ENCODE measurements at regions not wholly inside any gene's neighbourhood (a gene's known extent, or its start where the extent isn't known, plus 50 kb on each side); places are given as distances from the start of the nearest gene placed in this dataset.
"Not testable (repeated sequence)": the region's sequence is repeated elsewhere in the genome, so short reads cannot be mapped to it uniquely, and the experiment has no call there.

DNA sequence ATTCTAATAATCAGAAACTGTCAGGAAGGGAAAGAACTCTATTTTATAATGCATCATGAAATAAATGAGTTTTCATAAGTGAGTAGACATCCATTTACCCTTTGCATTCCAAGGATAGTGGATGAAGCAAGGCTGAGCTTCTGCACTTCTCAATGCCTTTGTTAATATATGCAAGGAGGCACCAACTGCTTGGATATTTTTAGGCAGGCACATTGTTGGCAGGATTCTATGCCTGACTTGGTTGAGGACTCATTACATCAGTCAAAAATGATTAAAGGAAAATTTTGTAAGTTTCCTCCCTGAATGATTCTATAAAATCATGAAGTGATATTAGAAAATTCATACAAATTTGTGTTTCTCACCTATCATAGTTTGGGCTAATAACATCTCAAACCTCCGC is 612.2 kb upstream of the POM121L12 start:
- no peak overlapping the region for H3K4me3 ChIP-seq (ENCODE audit: low read depth, low read length)
- H3K4me1 ChIP-seq (ENCODE audit: insufficient read depth): no peaks in the 10 kb centered on the region
- no peak for DNase-seq (ENCODE audit: extremely low spot score)
- 95% methylated on average over 1 of the region's 1 CpG for WGBS
- no peak overlapping the region for H3K27ac ChIP-seq (ENCODE audit: low read depth)
- H3K36me3 ChIP-seq (ENCODE audit: insufficient read depth): no peaks in the 10 kb centered on the region

DNA sequence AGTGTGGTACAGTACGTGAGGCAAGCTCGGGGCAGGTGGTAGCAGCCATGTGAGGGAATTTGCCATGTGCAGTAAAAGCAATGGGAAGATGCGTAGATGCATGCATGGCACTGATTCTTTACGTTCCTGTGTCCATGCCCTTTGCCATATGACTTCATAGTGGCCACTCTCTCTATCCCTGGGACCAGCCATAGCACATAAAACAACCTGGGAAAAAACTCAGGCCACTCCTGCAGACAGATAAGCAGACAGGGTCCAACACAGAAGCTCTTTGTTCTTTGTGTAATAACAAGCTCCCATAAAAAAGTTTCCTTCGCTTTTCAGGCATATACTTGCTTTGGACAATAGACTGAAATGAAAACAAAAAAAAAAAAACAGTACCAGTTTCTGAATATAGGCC is 622.4 kb upstream of the POM121L12 start:
- H3K27ac ChIP-seq (ENCODE audit: low read depth): no peak overlapping the region
- no peak overlapping the region for H3K4me3 ChIP-seq (ENCODE audit: low read depth, low read length)
- H3K4me1 ChIP-seq (ENCODE audit: insufficient read depth): no peaks in the 10 kb centered on the region
- H3K36me3 ChIP-seq (ENCODE audit: insufficient read depth): no peaks in the 10 kb centered on the region
- WGBS: 66% methylated on average over 5 of the region's 5 CpGs
- no peak for DNase-seq (ENCODE audit: extremely low spot score)

DNA sequence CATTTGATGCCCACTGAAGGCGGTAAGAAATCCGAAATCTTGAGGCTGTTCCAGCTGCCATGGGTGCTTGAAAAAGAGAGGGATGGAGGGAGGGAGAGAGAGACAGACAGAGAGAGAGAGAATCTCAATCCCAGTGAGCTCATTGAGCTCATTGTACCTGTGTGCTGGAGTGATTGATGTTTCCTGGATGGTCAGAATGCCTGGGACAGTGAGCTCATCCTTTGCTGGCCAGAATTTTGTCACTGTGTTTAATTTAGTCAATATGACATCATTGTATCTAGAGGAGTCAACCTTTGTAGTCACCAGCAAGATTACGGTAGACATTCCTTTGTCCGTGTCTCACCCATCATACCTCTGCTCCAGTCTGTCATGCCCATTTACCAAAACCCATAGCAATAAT is 625.4 kb upstream of the POM121L12 start:
- H3K36me3 ChIP-seq (ENCODE audit: insufficient read depth): no peaks in the 10 kb centered on the region
- no peak overlapping the region for H3K4me3 ChIP-seq (ENCODE audit: low read depth, low read length)
- WGBS: 91% methylated on average over 4 of the region's 4 CpGs
- no peaks in the 10 kb centered on the region for H3K4me1 ChIP-seq (ENCODE audit: insufficient read depth)
- H3K27ac ChIP-seq (ENCODE audit: low read depth): no peak overlapping the region
- no peak for DNase-seq (ENCODE audit: extremely low spot score)

GRCh38 chr7:52406808-52407207 is 628.6 kb upstream of the POM121L12 start:
- H3K36me3 ChIP-seq (ENCODE audit: insufficient read depth): no peaks in the 10 kb centered on the region
- DNase-seq (ENCODE audit: extremely low spot score): no peak
- H3K4me1 ChIP-seq (ENCODE audit: insufficient read depth): no peaks in the 10 kb centered on the region
- no peak overlapping the region for H3K4me3 ChIP-seq (ENCODE audit: low read depth, low read length)
- H3K27ac ChIP-seq (ENCODE audit: low read depth): no peak overlapping the region
- 88% methylated on average over 6 of the region's 6 CpGs for WGBS

GRCh38 chr7:52382731-52383130 is 652.7 kb upstream of the POM121L12 start:
- Histone ChIP-seq H3K4me1 (ENCODE audit: insufficient read depth) (no peaks in the 10 kb centered on the region), H3K4me3 (ENCODE audit: low read depth, low read length) (no peak overlapping the region), H3K27ac (ENCODE audit: low read depth) (no peak overlapping the region), H3K36me3 (ENCODE audit: insufficient read depth) (no peaks in the 10 kb centered on the region)
- 87% methylated on average over 3 of the region's 3 CpGs for WGBS
- no peak for DNase-seq (ENCODE audit: extremely low spot score)

GRCh38 chr7:52369922-52370321 is 665.5 kb upstream of the POM121L12 start:
- no peaks in the 10 kb centered on the region for H3K4me1 ChIP-seq (ENCODE audit: insufficient read depth)
- no peak for DNase-seq (ENCODE audit: extremely low spot score)
- 92% methylated on average over 4 of the region's 4 CpGs for WGBS

GRCh38 chr7:52365349-52365748 is 670.1 kb upstream of the POM121L12 start:
- Histone ChIP-seq H3K36me3 (ENCODE audit: insufficient read depth) (no peaks in the 10 kb centered on the region), H3K4me1 (ENCODE audit: insufficient read depth) (no peaks in the 10 kb centered on the region), H3K27ac (ENCODE audit: low read depth) (no peak overlapping the region), H3K4me3 (ENCODE audit: low read depth, low read length) (no peak overlapping the region)
- DNase-seq (ENCODE audit: extremely low spot score): no peak

More at GRCh38 chr7:52369922-52370321, 665.5 kb upstream of the POM121L12 start:
- H3K27ac ChIP-seq (ENCODE audit: low read depth): no peak overlapping the region
- no peak overlapping the region for H3K4me3 ChIP-seq (ENCODE audit: low read depth, low read length)
- no peaks in the 10 kb centered on the region for H3K36me3 ChIP-seq (ENCODE audit: insufficient read depth)

DNA sequence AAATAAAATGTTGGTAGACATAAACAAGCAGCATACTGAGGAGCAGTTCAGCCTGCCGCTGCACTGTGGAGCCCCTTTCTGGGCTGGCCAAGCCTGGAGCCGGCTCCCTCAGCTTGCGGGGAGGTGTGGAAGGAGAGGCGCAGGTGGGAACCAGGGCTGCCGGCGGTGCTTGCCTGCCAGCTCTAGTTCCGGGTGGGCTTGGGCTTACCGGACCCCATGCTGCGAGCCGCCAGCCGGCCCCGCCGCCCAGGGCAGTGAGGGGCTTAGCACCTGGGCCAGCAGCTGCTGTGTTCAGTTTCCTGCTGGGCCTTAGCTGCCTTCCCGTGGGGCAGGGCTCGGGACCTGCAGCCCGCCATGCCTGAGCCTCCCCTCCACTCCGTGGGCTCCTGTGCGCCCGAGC is 672.9 kb upstream of the POM121L12 start:
- no peaks in the 10 kb centered on the region for H3K4me1 ChIP-seq (ENCODE audit: insufficient read depth)
- H3K4me3 ChIP-seq (ENCODE audit: low read depth, low read length): no peak overlapping the region
- no peaks in the 10 kb centered on the region for H3K36me3 ChIP-seq (ENCODE audit: insufficient read depth)
- WGBS: 93% methylated on average over 19 of the region's 19 CpGs
- DNase-seq (ENCODE audit: extremely low spot score): no peak
- H3K27ac ChIP-seq (ENCODE audit: low read depth): no peak overlapping the region

- DNase-seq (ENCODE audit: extremely low spot score): no peak
- Histone ChIP-seq H3K36me3 (ENCODE audit: insufficient read depth) (no peaks in the 10 kb centered on the region), H3K4me1 (ENCODE audit: insufficient read depth) (no peaks in the 10 kb centered on the region), H3K27ac (ENCODE audit: low read depth) (no peak overlapping the region), H3K4me3 (ENCODE audit: low read depth, low read length) (no peak overlapping the region)
- WGBS: 67% methylated on average over 3 of the region's 3 CpGs
Measured at GRCh38 chr7:52360541-52360940, 674.9 kb upstream of the POM121L12 start.

DNA sequence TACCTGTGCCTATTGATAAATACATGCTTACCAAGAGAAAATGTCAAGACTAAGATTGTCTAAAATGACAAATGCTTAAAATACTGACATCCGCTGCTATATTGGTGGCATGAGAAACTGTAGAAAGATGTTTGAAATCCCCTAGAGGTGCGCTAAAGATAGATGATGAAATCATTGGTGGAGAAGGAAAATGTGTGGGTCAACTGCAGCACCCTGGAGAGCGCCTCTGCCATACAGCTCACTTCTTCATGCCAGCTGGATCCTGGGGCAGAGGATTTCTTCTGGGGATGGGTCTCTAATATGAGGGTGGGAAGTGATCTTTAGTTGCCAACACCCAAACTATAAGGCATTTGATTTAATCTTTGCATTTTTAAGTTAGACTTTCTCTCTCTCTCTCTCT is 680.4 kb upstream of the POM121L12 start:
- no peak for DNase-seq (ENCODE audit: extremely low spot score)
- WGBS: 73% methylated on average over 3 of the region's 3 CpGs

DNA sequence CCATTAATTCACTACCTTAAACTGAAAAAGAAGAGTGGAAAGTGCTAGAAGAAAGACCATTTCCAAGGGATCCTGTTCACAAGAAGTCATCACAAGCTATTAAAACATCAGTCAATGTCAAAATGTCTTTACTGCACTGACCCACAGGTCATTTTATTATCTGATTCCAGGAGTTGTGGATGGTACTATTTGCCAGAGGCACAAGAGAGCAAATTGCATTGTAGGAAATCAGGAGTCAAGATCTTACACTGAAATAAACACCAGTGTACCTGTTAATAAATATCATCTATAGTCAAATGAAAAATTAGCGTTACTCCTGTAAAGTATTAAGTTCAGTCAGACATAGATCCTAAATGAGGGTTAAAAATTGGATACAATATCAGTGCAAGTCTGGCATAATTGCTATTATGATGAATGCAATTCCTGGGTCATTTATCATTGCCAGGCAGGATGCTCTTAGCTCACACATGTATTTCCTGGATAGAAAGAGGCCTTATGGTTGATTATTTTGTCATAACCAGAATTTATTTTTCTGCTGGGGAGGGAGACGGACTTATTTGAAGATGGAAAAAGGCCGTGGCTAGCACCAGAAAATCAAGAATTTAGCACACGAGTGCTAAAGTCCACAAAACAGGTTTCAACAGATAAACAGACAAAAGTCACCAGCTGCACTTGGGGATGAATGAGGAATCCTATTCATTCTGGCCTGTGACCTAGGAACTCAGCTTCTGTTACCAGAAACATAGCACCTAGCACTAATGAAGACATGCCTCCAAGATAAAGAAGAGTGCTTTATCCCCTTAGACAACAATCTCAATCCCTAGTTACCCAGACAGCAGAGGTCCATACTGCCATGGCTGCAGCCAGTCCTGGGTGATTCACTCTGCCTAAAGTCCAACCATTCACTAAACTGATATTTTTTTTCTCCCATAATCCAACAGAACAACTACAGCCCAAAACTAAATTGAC is 683.1 kb upstream of the POM121L12 start:
- no peak overlapping the region for H3K4me3 ChIP-seq (ENCODE audit: low read depth, low read length)
- 77% methylated on average over 4 of the region's 4 CpGs for WGBS
- no peaks in the 10 kb centered on the region for H3K36me3 ChIP-seq (ENCODE audit: insufficient read depth)
- no peaks in the 10 kb centered on the region for H3K4me1 ChIP-seq (ENCODE audit: insufficient read depth)
- no peak for DNase-seq (ENCODE audit: extremely low spot score)
- no peak overlapping the region for H3K27ac ChIP-seq (ENCODE audit: low read depth)

More for the DNA sequence above, 680.4 kb upstream of the POM121L12 start:
- Histone ChIP-seq H3K4me1 (ENCODE audit: insufficient read depth) (no peaks in the 10 kb centered on the region), H3K36me3 (ENCODE audit: insufficient read depth) (no peaks in the 10 kb centered on the region), H3K27ac (ENCODE audit: low read depth) (no peak overlapping the region), H3K4me3 (ENCODE audit: low read depth, low read length) (no peak overlapping the region)

DNA sequence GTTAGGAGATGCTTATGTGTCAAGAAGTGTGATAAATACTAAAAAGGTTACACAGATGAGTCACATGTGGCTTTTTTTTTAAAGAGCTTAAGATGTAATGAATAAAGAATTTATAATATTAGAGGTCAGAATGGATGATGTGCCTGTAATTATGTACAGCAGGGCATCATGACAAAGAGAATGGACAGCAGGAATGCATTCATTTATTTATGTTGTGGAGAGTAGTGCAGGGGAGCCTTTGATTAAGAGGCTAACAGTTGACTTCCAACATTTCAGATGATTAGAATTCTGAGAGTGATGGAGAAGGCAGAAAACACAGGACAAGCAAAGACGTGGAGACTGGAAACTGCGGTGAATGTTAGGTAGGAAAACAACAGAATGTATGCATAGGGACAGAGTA is 691.4 kb upstream of the POM121L12 start:
- DNase-seq (ENCODE audit: extremely low spot score): no peak
- Histone ChIP-seq H3K4me3 (ENCODE audit: low read depth, low read length) (no peak overlapping the region), H3K36me3 (ENCODE audit: insufficient read depth) (no peaks in the 10 kb centered on the region), H3K4me1 (ENCODE audit: insufficient read depth) (no peaks in the 10 kb centered on the region), H3K27ac (ENCODE audit: low read depth) (no peak overlapping the region)
- 83% methylated on average over 2 of the region's 2 CpGs for WGBS

DNA sequence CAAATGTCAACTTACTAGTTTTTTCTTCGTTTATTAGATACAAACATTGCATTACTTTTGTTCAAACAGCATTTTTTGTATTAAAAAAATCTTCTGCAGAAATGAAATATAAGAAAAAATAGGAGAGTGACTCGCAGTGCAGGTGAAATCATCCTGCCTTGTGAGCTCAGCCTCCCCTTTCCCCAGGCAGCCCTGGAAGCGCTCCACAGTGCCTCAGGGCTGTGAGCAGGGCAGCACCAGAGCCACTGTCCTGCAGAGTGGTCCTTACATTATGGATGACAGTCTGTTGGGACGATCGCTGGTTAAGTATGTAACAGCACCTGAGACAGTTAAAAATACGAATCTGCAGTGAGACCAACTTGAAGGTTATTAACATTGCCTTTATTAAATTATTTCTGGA is 695.4 kb upstream of the POM121L12 start:
- H3K4me3 ChIP-seq (ENCODE audit: low read depth, low read length): no peak overlapping the region
- no peaks in the 10 kb centered on the region for H3K4me1 ChIP-seq (ENCODE audit: insufficient read depth)
- H3K27ac ChIP-seq (ENCODE audit: low read depth): no peak overlapping the region
- no peak for DNase-seq (ENCODE audit: extremely low spot score)
- WGBS: 76% methylated on average over 6 of the region's 6 CpGs
- H3K36me3 ChIP-seq (ENCODE audit: insufficient read depth): no peaks in the 10 kb centered on the region

DNA sequence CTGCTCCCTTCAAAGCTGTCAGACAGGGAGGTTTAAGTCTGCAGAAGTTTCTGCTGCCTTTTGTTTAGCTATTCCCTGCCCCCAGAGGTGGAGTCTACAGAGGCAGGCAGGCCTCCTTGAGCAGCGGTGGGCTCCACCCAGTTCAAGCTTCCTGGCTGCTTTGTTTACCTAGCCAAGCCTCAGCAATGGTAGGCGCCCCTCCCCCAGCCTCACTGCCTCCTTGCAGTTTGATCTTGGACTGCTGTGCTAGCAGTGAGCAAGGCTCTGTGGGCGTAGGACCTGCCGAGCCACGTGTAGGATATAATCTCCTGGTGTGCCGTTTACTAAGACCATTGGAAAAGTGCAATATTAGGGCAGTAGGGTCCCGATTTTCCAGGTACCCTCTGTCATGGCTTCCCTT is 707.1 kb upstream of the POM121L12 start:
- WGBS: 86% methylated on average over 7 of the region's 7 CpGs
- H3K36me3 ChIP-seq (ENCODE audit: insufficient read depth); DNase-seq (ENCODE audit: extremely low spot score); H3K4me1 ChIP-seq (ENCODE audit: insufficient read depth); H3K27ac ChIP-seq (ENCODE audit: low read depth); H3K4me3 ChIP-seq (ENCODE audit: low read depth, low read length): not testable (repeated sequence)

Data from urinary bladder (tissue), 3 donors.